DOHH2 (cell line): ENCODE measurements at regions not wholly inside any gene's neighbourhood (a gene's known extent, or its start where the extent isn't known, plus 50 kb on each side); places are given as distances from the start of the nearest gene placed in this dataset.

ENCODE experiments used
- H3F3A ChIP-seq: fragments of 200-600 bp; sonication (generic), shearing (Covaris generic); 2 replicates; pipeline ENCODE4 v1.6.0; 2016; ENCODE audit warnings: antibody characterized with exemption, mild to moderate bottlenecking; ENCODE audit not compliant: control insufficient read depth, insufficient read depth
- H3K27ac ChIP-seq: fragments of 200-600 bp; sonication (generic); 2 replicates; pipeline ENCODE4 v1.5.1; 2014; ENCODE audit warnings: low read depth, mild to moderate bottlenecking, low read length, moderate library complexity
- H3K27me3 ChIP-seq: fragments of 200-600 bp; sonication (generic); 2 replicates; pipeline ENCODE4 v1.6.1; 2014; ENCODE audit warnings: mild to moderate bottlenecking, low read length, mixed read lengths; ENCODE audit not compliant: control insufficient read depth
- H3K36me3 ChIP-seq: fragments of 200-600 bp; sonication (generic); 2 replicates; pipeline ENCODE4 v1.6.1; 2014; ENCODE audit warnings: mild to moderate bottlenecking, low read length, moderate library complexity, mixed read lengths; ENCODE audit not compliant: control insufficient read depth
- H3K4me1 ChIP-seq: fragments of 200-600 bp; sonication (generic); 2 replicates; pipeline ENCODE4 v1.6.1; 2014; ENCODE audit warnings: mild to moderate bottlenecking, low read length, mixed read lengths; ENCODE audit not compliant: control insufficient read depth
- H3K4me2 ChIP-seq: fragments of 200-600 bp; sonication (generic); 2 replicates; pipeline ENCODE4 v1.6.0; 2014; ENCODE audit warnings: mild to moderate bottlenecking, low read length, moderate library complexity
- H3K4me3 ChIP-seq: fragments of 200-600 bp; sonication (generic); 2 replicates; pipeline ENCODE4 v1.5.1; 2014; ENCODE audit warnings: mild to moderate bottlenecking, low read length, mixed read lengths
- H3K79me2 ChIP-seq: fragments of 200-600 bp; sonication (generic); 2 replicates; pipeline ENCODE4 v1.6.1; 2014; ENCODE audit warnings: mild to moderate bottlenecking, low read length, mixed read lengths; ENCODE audit not compliant: control insufficient read depth
- H3K9me2 ChIP-seq: fragments of 200-600 bp; sonication (generic); replicated peaks from 2 replicates; pipeline ENCODE4 v1.6.1; 2014; ENCODE audit warnings: mild to moderate bottlenecking, low read length, mixed read lengths; ENCODE audit not compliant: control insufficient read depth
- H3K9me3 ChIP-seq: fragments of 200-600 bp; sonication (generic); 2 replicates; pipeline ENCODE4 v1.6.1; 2014; ENCODE audit warnings: antibody characterized with exemption, low read length, mixed read lengths; ENCODE audit not compliant: control insufficient read depth, insufficient read depth
- H4K20me1 ChIP-seq: fragments of 200-600 bp; sonication (generic); 2 replicates; pipeline ENCODE4 v1.6.0; 2014; ENCODE audit warnings: low read depth, mild to moderate bottlenecking, antibody characterized with exemption, low read length, moderate library complexity; ENCODE audit not compliant: control insufficient read depth, insufficient read depth
- EZH2phosphoT487 ChIP-seq: fragments of 200-600 bp; sonication (generic); IDR thresholded peaks from 2 replicates; pipeline ENCODE4 v1.6.1; 2017; ENCODE audit warnings: borderline replicate concordance, mild to moderate bottlenecking, antibody characterized with exemption, low read length, moderate library complexity, mixed read lengths
- TF ChIP-seq, protein P1 (sequence below): fragments of 200-600 bp; sonication (generic); IDR thresholded peaks from one replicate; pipeline ENCODE4 v1.5.1; 2014; ENCODE audit warnings: antibody characterized with exemption, mild to moderate bottlenecking, low read depth, low read length; ENCODE audit not compliant: poor library complexity, severe bottlenecking

DNA sequence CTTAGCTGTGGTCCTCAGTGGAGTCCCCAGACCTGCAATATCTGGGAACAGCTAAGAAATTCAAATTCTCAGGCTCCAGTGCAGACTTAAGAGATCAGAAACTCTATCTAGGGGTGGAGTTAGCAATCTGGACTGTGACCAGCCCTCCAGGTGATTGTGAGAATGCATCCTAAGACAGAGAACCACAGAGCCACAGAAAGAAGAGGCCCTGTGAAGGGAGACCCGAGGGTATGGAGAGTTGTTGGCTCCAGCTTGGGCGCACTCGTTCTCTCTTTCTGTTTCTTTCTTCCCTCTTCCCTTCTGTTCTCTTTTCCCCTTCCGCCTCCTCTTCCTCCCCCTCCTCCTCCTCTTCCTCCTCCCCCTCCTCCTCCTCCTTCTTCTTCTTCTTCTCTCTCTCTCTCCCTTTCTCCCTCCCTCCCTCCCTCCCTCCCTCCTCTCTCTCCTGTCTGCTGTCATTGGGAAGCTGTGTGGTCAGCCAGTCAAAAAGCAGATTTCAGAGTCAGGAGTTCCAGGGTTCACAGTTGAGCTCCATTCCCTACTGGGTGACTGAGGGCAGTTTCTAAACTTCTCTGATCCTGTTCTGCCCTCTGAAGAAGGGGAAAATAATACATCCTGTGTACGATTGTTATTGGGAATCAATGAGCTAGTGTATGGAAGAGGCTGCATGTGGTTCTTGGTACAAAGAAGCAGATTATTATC lies 62.1 kb upstream of the STEAP1B start:
- H3K4me2 ChIP-seq = peak overlapping the region; percentile 56
- H3K4me3 ChIP-seq = no peak overlapping the region
- no peak for TF ChIP-seq EZH2phosphoT487
- TF ChIP-seq, protein P1, sequence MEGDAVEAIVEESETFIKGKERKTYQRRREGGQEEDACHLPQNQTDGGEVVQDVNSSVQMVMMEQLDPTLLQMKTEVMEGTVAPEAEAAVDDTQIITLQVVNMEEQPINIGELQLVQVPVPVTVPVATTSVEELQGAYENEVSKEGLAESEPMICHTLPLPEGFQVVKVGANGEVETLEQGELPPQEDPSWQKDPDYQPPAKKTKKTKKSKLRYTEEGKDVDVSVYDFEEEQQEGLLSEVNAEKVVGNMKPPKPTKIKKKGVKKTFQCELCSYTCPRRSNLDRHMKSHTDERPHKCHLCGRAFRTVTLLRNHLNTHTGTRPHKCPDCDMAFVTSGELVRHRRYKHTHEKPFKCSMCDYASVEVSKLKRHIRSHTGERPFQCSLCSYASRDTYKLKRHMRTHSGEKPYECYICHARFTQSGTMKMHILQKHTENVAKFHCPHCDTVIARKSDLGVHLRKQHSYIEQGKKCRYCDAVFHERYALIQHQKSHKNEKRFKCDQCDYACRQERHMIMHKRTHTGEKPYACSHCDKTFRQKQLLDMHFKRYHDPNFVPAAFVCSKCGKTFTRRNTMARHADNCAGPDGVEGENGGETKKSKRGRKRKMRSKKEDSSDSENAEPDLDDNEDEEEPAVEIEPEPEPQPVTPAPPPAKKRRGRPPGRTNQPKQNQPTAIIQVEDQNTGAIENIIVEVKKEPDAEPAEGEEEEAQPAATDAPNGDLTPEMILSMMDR = no peak
- peaks cover 35% of the 10 kb centered on the region for H3K27me3 ChIP-seq
- no peaks in the 10 kb centered on the region for H3F3A ChIP-seq
- H3K27ac ChIP-seq = no peak overlapping the region
- H3K9me3 ChIP-seq = no peaks in the 10 kb centered on the region
- H3K4me1 ChIP-seq = peaks cover 54% of the 10 kb centered on the region
- no peaks in the 10 kb centered on the region for H3K36me3 ChIP-seq
- no peaks in the 10 kb centered on the region for H3K79me2 ChIP-seq
- no peaks in the 10 kb centered on the region for H3K9me2 ChIP-seq
- H4K20me1 ChIP-seq = no peaks in the 10 kb centered on the region

DNA sequence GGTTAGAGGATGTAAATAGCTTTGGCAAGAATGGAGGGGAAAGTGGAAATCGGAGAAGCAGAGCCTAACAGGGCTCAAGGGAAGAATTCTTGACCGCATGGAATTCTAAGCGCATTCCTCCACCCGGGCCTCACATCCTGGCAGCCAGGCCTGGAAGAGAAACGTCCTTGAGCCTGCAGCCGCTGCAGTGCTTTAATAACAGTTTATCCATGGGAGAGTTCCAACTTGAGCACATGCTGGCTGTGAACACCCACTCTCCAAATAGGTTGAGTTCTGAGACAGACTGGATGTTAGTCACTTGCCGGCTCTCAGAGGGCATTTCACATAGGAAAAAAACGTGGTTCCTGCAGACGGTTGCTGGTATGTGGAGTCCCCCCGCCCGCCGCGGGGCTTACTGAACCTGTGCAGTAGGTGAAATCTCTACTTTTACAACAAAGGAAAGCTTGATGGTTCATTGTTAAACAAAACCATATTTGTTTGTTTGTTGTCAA lies 61.4 kb upstream of the STEAP1B start:
- Histone ChIP-seq H3K4me3 (no peak overlapping the region), H3K79me2 (no peaks in the 10 kb centered on the region), H3K4me2 (peak overlapping the region; percentile 56; the same call in 1 of the 2 replicates)

DNA sequence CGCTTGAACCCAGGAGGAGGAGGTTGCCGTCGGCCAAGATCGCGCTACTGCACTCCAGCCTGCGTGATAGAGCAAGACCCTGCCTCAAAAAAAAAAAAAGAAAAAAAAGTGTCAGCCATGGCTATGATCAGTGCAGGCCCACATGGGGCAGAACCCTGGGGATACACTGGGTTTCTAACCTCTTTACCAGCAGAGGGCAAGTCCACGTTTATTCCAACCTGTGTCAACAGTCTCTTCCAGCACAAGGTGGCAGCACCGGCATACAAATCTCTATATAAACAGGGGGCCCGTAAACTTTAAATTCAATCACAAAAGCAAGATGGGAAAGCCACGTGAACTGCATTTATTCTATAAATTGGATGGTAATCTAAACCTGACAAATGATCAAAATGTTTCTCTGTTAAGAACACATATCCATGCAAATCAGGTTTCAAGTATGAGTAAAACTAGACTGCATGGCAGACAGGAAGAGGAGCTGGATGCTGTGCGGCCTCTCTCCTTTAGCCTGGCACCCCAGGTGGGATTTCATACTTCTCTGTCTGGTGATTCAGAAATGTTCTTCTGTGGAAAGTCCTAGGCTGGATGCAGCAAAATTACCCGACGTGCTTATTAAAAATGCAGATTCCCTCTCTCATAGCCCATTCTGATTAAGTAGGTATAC lies 60.0 kb upstream of the STEAP1B start:
- no peaks in the 10 kb centered on the region for H3K9me2 ChIP-seq
- peaks cover 27% of the 10 kb centered on the region for H3K27me3 ChIP-seq
- H3K36me3 ChIP-seq = no peaks in the 10 kb centered on the region
- no peak overlapping the region for H3K4me3 ChIP-seq
- H4K20me1 ChIP-seq = no peaks in the 10 kb centered on the region
- H3K4me2 ChIP-seq = peak overlapping the region; percentile 28
- no peaks in the 10 kb centered on the region for H3F3A ChIP-seq
- TF ChIP-seq, protein P1 = peak; percentile 99
- TF ChIP-seq EZH2phosphoT487 = no peak
- peaks cover 41% of the 10 kb centered on the region for H3K4me1 ChIP-seq
- H3K27ac ChIP-seq = no peak overlapping the region
- no peaks in the 10 kb centered on the region for H3K9me3 ChIP-seq
- H3K79me2 ChIP-seq = no peaks in the 10 kb centered on the region

More for the DNA sequence above, 61.4 kb upstream of the STEAP1B start:
- H3K9me3 ChIP-seq = no peaks in the 10 kb centered on the region
- peaks cover 35% of the 10 kb centered on the region for H3K27me3 ChIP-seq
- H3F3A ChIP-seq = no peaks in the 10 kb centered on the region
- peaks cover 54% of the 10 kb centered on the region for H3K4me1 ChIP-seq
- no peak overlapping the region for H3K27ac ChIP-seq
- no peaks in the 10 kb centered on the region for H3K36me3 ChIP-seq
- H4K20me1 ChIP-seq = no peaks in the 10 kb centered on the region
- no peak for TF ChIP-seq EZH2phosphoT487
- TF ChIP-seq, protein P1 = no peak
- no peaks in the 10 kb centered on the region for H3K9me2 ChIP-seq
